MM.1S (cell line): ENCODE measurements at regions not wholly inside any gene's neighbourhood (a gene's known extent, or its start where the extent isn't known, plus 50 kb on each side); places are given as distances from the start of the nearest gene placed in this dataset.

ENCODE experiments used
- DNase-seq: peaks from one replicate; pipeline ENCODE4 v3.0.0-alpha.2; 2015
- H2AFZ ChIP-seq: fragments of 300-600 bp; sonication (generic); 2 replicates; pipeline ENCODE4 v1.6.0; 2016; ENCODE audit warnings: antibody characterized with exemption, low read length
- H3F3A ChIP-seq: fragments of 300-600 bp; sonication (generic); 2 replicates; pipeline ENCODE4 v1.6.1; 2016; ENCODE audit warnings: mild to moderate bottlenecking, antibody characterized with exemption, low read length, moderate library complexity, mixed read lengths; ENCODE audit not compliant: insufficient read depth
- H3K27ac ChIP-seq: fragments of 300-600 bp; sonication (generic); 2 replicates; pipeline ENCODE4 v1.5.1; 2016; ENCODE audit warnings: mild to moderate bottlenecking, low read length
- H3K27me3 ChIP-seq: fragments of 300-600 bp; sonication (generic); replicated peaks from 2 replicates; pipeline ENCODE4 v1.6.0; 2016; ENCODE audit warnings: low read length; ENCODE audit not compliant: insufficient read depth
- H3K36me3 ChIP-seq: fragments of 300-600 bp; sonication (generic); replicated peaks from 2 replicates; pipeline ENCODE4 v1.6.1; 2016; ENCODE audit warnings: mild to moderate bottlenecking, low read length, mixed read lengths; ENCODE audit not compliant: insufficient read depth
- H3K4me1 ChIP-seq: fragments of 300-600 bp; sonication (generic); 2 replicates; pipeline ENCODE4 v1.6.1; 2016; ENCODE audit warnings: low read length, mixed read lengths
- H3K4me2 ChIP-seq: fragments of 300-600 bp; sonication (generic); 2 replicates; pipeline ENCODE4 v1.6.0; 2016; ENCODE audit warnings: low read depth, low read length
- H3K4me3 ChIP-seq: fragments of 300-600 bp; sonication (generic); 2 replicates; pipeline ENCODE4 v1.5.1; 2016; ENCODE audit warnings: low read length, mixed read lengths
- H3K79me2 ChIP-seq: fragments of 300-600 bp; sonication (generic); 2 replicates; pipeline ENCODE4 v1.6.1; 2016; ENCODE audit warnings: mixed run types, low read length, mixed read lengths
- H3K9ac ChIP-seq: fragments of 300-600 bp; sonication (generic); 2 replicates; pipeline ENCODE4 v1.6.1; 2016; ENCODE audit warnings: low read length, mixed read lengths
- H3K9me2 ChIP-seq: fragments of 300-600 bp; sonication (generic); replicated peaks from 2 replicates; pipeline ENCODE4 v1.6.1; 2016; ENCODE audit warnings: mild to moderate bottlenecking, low read length, mixed read lengths; ENCODE audit not compliant: insufficient read depth
- H3K9me3 ChIP-seq: fragments of 300-600 bp; sonication (generic); replicated peaks from 2 replicates; pipeline ENCODE4 v1.6.1; 2016; ENCODE audit warnings: mild to moderate bottlenecking, low read length, mixed read lengths; ENCODE audit not compliant: insufficient read depth
- H4K20me1 ChIP-seq: fragments of 300-600 bp; sonication (generic); 2 replicates; pipeline ENCODE4 v1.6.1; 2016; ENCODE audit warnings: mild to moderate bottlenecking, low read length, moderate library complexity, mixed read lengths; ENCODE audit not compliant: insufficient read depth
- CTCF ChIP-seq: fragments of 300-600 bp; sonication (generic); IDR thresholded peaks from 2 replicates; pipeline ENCODE4 v1.5.1; 2016; ENCODE audit warnings: antibody characterized with exemption, low read length, mixed read lengths
- EZH2 ChIP-seq: fragments of 300-600 bp; sonication (generic); optimal IDR thresholded peaks from 2 replicates; pipeline ENCODE3; 2017; ENCODE audit warnings: low read depth, mild to moderate bottlenecking, antibody characterized with exemption, low read length, mixed read lengths
- EZH2phosphoT487 ChIP-seq: fragments of 300-600 bp; sonication (generic); IDR thresholded peaks from 2 replicates; pipeline ENCODE4 v1.6.1; 2018; ENCODE audit warnings: antibody characterized with exemption, low read length

DNA sequence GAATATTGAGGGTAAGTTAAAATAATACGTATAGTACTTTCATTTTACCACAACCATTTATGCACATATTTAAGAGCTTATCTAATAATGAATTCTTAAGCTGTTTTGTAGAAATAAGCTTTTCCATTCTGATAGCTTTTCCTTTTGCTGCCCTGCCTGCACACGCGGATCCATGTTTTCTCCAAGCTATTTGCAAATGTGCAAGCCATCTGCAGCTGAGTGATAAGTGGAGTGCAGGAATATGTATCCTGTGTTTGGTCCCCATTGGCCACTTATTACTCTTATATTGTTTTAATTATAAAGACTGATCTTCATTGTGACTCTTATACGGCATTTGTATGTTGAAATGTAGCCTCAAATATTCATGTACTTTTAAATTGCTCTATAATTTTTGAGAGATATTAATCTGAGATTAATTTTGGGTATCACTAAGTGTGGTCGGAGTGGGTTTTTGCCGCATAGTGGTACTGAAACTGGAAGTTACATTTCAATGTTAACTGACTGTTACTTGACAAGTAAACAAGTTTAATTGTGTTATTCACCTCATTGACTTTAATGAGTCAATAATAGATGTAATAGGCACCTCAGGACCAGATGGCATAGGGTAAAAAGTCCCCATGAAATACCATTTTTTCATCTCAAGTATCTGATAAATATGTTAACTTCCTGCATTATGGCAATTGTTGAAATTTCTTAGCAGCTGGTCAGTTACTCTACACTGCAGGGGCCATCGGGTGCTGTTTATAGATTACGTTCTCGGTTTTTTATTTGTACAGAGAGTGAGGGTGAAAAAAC lies 1567.4 kb downstream of the EFNB2 start:
- no peak overlapping the region for H2AFZ ChIP-seq
- no peaks in the 10 kb centered on the region for H3K9me3 ChIP-seq
- H3K27ac ChIP-seq: no peak overlapping the region
- H3K4me1 ChIP-seq: no peaks in the 10 kb centered on the region
- H3K9ac ChIP-seq: no peak overlapping the region
- H3F3A ChIP-seq: no peaks in the 10 kb centered on the region
- TF ChIP-seq EZH2 (no peak), EZH2phosphoT487 (no peak), CTCF (no peak)
- H3K79me2 ChIP-seq: no peaks in the 10 kb centered on the region
- H3K4me2 ChIP-seq: no peak overlapping the region
- H3K36me3 ChIP-seq: no peaks in the 10 kb centered on the region
- H4K20me1 ChIP-seq: no peaks in the 10 kb centered on the region
- H3K27me3 ChIP-seq: no peaks in the 10 kb centered on the region
- no peak for DNase-seq
- H3K4me3 ChIP-seq: no peak overlapping the region
- H3K9me2 ChIP-seq: no peaks in the 10 kb centered on the region

- Histone ChIP-seq H3K27ac (no peak overlapping the region), H3K79me2 (no peaks in the 10 kb centered on the region), H3K9me3 (no peaks in the 10 kb centered on the region), H4K20me1 (no peaks in the 10 kb centered on the region), H3K4me2 (no peak overlapping the region), H2AFZ (no peak overlapping the region), H3F3A (no peaks in the 10 kb centered on the region), H3K4me3 (no peak overlapping the region), H3K4me1 (no peaks in the 10 kb centered on the region), H3K27me3 (no peaks in the 10 kb centered on the region), H3K9me2 (no peaks in the 10 kb centered on the region), H3K36me3 (no peaks in the 10 kb centered on the region), H3K9ac (no peak overlapping the region)
- TF ChIP-seq EZH2 (no peak), CTCF (no peak), EZH2phosphoT487 (no peak)
- DNase-seq: no peak
Measured at GRCh38 chr13:104967376-104967775, 1568.1 kb downstream of the EFNB2 start.

GRCh38 chr13:104962411-104962810 lies 1573.1 kb downstream of the EFNB2 start:
- Histone ChIP-seq H3K36me3 (no peaks in the 10 kb centered on the region), H3K4me1 (no peaks in the 10 kb centered on the region), H3K27ac (no peak overlapping the region), H3K9me3 (no peaks in the 10 kb centered on the region), H3K27me3 (no peaks in the 10 kb centered on the region), H3K9ac (no peak overlapping the region), H2AFZ (no peak overlapping the region), H3K4me2 (no peak overlapping the region), H3K4me3 (no peak overlapping the region), H3F3A (no peaks in the 10 kb centered on the region), H3K9me2 (no peaks in the 10 kb centered on the region), H3K79me2 (no peaks in the 10 kb centered on the region), H4K20me1 (no peaks in the 10 kb centered on the region)
- no peak for DNase-seq
- TF ChIP-seq EZH2: no peak
- no peak for TF ChIP-seq EZH2phosphoT487
- TF ChIP-seq CTCF: no peak
